ENCODE measurements at regions not wholly inside any gene's neighbourhood (a gene's known extent, or its start where the extent isn't known, plus 50 kb on each side); places are given as distances from the start of the nearest gene placed in this dataset.

DNA sequence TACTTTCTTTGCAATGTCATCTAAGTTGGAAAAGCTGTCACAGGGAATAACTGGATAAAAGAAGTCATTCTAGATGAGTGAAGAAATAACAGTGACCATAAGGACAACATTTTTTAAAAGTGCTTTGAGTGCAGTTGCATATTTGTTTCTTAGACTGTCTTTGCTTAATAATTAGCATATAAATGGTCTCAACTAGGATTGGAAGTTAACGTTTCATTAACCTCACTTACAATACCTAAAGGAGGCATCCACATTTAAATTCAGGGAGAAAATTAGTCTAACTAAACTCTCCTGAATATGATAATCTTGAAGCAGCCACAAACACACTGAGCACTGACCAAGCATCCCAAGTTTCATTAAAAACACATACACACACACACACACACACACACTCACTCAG, 780.7 kb downstream of the PCDH18 start:
- TF ChIP-seq POLR2AphosphoS5 (IDR thresholded peaks at IDR 0.05; ENCODE audit: low read depth, low read length) (no peak), TCF7L2 (IDR thresholded peaks at IDR 0.05; ENCODE audit: low read depth, low read length) (no peak), SIN3A (IDR thresholded peaks at IDR 0.05; ENCODE audit: borderline replicate concordance, insufficient read depth, low read depth, low read length) (no peak)
- TF ChIP-seq, protein P1, sequence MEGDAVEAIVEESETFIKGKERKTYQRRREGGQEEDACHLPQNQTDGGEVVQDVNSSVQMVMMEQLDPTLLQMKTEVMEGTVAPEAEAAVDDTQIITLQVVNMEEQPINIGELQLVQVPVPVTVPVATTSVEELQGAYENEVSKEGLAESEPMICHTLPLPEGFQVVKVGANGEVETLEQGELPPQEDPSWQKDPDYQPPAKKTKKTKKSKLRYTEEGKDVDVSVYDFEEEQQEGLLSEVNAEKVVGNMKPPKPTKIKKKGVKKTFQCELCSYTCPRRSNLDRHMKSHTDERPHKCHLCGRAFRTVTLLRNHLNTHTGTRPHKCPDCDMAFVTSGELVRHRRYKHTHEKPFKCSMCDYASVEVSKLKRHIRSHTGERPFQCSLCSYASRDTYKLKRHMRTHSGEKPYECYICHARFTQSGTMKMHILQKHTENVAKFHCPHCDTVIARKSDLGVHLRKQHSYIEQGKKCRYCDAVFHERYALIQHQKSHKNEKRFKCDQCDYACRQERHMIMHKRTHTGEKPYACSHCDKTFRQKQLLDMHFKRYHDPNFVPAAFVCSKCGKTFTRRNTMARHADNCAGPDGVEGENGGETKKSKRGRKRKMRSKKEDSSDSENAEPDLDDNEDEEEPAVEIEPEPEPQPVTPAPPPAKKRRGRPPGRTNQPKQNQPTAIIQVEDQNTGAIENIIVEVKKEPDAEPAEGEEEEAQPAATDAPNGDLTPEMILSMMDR (IDR thresholded peaks at IDR 0.05), result no peak
- TF ChIP-seq, protein P2, sequence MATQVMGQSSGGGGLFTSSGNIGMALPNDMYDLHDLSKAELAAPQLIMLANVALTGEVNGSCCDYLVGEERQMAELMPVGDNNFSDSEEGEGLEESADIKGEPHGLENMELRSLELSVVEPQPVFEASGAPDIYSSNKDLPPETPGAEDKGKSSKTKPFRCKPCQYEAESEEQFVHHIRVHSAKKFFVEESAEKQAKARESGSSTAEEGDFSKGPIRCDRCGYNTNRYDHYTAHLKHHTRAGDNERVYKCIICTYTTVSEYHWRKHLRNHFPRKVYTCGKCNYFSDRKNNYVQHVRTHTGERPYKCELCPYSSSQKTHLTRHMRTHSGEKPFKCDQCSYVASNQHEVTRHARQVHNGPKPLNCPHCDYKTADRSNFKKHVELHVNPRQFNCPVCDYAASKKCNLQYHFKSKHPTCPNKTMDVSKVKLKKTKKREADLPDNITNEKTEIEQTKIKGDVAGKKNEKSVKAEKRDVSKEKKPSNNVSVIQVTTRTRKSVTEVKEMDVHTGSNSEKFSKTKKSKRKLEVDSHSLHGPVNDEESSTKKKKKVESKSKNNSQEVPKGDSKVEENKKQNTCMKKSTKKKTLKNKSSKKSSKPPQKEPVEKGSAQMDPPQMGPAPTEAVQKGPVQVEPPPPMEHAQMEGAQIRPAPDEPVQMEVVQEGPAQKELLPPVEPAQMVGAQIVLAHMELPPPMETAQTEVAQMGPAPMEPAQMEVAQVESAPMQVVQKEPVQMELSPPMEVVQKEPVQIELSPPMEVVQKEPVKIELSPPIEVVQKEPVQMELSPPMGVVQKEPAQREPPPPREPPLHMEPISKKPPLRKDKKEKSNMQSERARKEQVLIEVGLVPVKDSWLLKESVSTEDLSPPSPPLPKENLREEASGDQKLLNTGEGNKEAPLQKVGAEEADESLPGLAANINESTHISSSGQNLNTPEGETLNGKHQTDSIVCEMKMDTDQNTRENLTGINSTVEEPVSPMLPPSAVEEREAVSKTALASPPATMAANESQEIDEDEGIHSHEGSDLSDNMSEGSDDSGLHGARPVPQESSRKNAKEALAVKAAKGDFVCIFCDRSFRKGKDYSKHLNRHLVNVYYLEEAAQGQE (IDR thresholded peaks at IDR 0.05; ENCODE audit: insufficient read depth in 1 of 2, low read depth in 2 of 2, low read length in 1 of 2), result no peak

All from Panc1 (cell line).